HEK293T (cell line): ENCODE measurements at regions not wholly inside any gene's neighbourhood (a gene's known extent, or its start where the extent isn't known, plus 50 kb on each side); places are given as distances from the start of the nearest gene placed in this dataset.

Experiments
- BHLHE40 ChIP-seq: fragments of 450-650 bp; IDR thresholded peaks from 2 replicates; pipeline ENCODE4 v1.6.1; 2016; ENCODE audit warnings: mild to moderate bottlenecking, moderate library complexity, borderline replicate concordance
- CTBP1 ChIP-seq: fragments of 450-650 bp; IDR thresholded peaks from 2 replicates; pipeline ENCODE4 v1.6.1; 2016; ENCODE audit warnings: borderline replicate concordance
- FOXK2 ChIP-seq: fragments of 450-650 bp; IDR thresholded peaks from 2 replicates; pipeline ENCODE4 v1.6.1; 2016; ENCODE audit warnings: mild to moderate bottlenecking
- FOXM1 ChIP-seq: fragments of 450-650 bp; IDR thresholded peaks from 2 replicates; pipeline ENCODE4 v1.6.1; 2017; ENCODE audit warnings: mild to moderate bottlenecking, borderline replicate concordance
- HDGF ChIP-seq: fragments of 450-650 bp; IDR thresholded peaks from 2 replicates; pipeline ENCODE4 v1.6.1; 2017; ENCODE audit warnings: antibody characterized with exemption, borderline replicate concordance
- L3MBTL2 ChIP-seq: fragments of 450-650 bp; conservative IDR thresholded peaks from 2 replicates; pipeline ENCODE4 v1.6.1; 2016; ENCODE audit warnings: mild to moderate bottlenecking
- SP1 ChIP-seq: fragments of 450-650 bp; IDR thresholded peaks from 2 replicates; pipeline ENCODE4 v1.6.1; 2017
- SUZ12 ChIP-seq: fragments of 450-650 bp; IDR thresholded peaks from 2 replicates; pipeline ENCODE4 v1.6.1; 2016; ENCODE audit warnings: mild to moderate bottlenecking
- TARDBP ChIP-seq: fragments of 450-650 bp; IDR thresholded peaks from 2 replicates; pipeline ENCODE4 v1.6.1; 2016

DNA sequence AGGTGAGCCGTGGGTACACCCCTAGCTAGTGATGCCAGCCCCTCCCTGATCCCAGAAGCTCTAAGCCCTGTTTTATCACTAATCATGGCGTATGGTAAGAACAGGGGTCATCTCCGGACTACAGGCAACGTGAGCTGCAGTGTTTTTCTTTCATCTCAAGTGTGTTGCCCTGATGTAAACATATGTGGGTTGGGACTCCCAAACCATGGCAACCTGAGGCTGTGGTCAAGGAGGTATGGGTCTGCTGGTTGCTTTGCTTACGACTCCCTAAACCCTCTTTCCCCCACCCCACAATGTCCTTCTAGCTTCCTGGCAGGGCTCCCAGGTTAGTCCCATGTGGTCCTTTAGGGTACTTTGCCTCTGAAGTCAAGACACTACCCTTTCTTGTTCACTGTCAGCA lies 53.6 kb upstream of the AFF3 start:
- no peak for TF ChIP-seq L3MBTL2
- TF ChIP-seq CTBP1, result no peak
- TF ChIP-seq SUZ12, result no peak
- TF ChIP-seq TARDBP, result no peak
- no peak for TF ChIP-seq HDGF
- no peak for TF ChIP-seq BHLHE40
- no peak for TF ChIP-seq SP1
- TF ChIP-seq FOXM1, result no peak
- TF ChIP-seq FOXK2, result no peak
